Mammary epithelial cell (primary cell): ENCODE measurements at regions not wholly inside any gene's neighbourhood (a gene's known extent, or its start where the extent isn't known, plus 50 kb on each side); places are given as distances from the start of the nearest gene placed in this dataset.

ENCODE experiments used
- CTCF ChIP-seq, 2 donors: IDR thresholded peaks in 1 of 2; conservative IDR thresholded peaks in 1 of 2; 2 replicates each; pipeline ENCODE4 v1.5.1; 2011 to 2012; ENCODE audit warnings: inconsistent platforms in 2 of 2, low read length in 2 of 2, mild to moderate bottlenecking in 2 of 2, control low read depth in 1 of 2, low read depth in 1 of 2; ENCODE audit not compliant: insufficient read depth in 1 of 2; ENCODE audit errors: extremely low read depth in 1 of 2
- EZH2 ChIP-seq: IDR thresholded peaks from 2 replicates; pipeline ENCODE4 v1.6.1; 2012; ENCODE audit warnings: low read length, inconsistent platforms, borderline replicate concordance

- TF ChIP-seq CTCF (conservative IDR thresholded peaks at IDR 0.05 in 1 of 2, IDR thresholded peaks at IDR 0.05 in 1 of 2; ENCODE audit: extremely low read depth in 1 of 2, insufficient read depth in 1 of 2, low read depth in 1 of 2, low read length in 2 of 2) (no peak), EZH2 (no peak)
Measured at GRCh38 chrX:13235930-13236329, 83.9 kb downstream of the ATXN3L start.
